ENCODE measurements at regions not wholly inside any gene's neighbourhood (a gene's known extent, or its start where the extent isn't known, plus 50 kb on each side); places are given as distances from the start of the nearest gene placed in this dataset.
A peak's percentile ranks its signal among the peaks of the same experiment; 100 is the strongest.
"Not testable (repeated sequence)": the region's sequence is repeated elsewhere in the genome, so short reads cannot be mapped to it uniquely, and the experiment has no call there.

DNA sequence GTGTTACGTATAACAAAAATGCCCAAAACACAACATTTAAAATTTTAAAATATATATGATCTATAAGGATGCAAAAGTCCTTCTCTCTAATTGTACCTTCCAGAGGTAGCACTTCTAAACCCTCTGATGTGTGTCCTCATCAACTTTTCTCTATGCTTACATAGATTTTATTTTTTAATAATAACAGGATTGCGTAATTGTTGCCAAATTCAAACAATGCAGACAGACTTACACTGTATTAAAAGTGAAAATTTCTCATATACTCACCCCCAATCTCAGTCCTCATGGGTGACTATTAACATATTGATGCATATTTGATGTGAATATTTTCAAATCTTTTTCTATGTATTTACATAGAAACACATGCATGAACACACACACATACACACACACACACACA lies 144.0 kb downstream of the RBMX2 start:
- no peaks in the 10 kb centered on the region for H4K20me1 ChIP-seq (ENCODE audit: insufficient read depth, low read length)
- H3K4me3 ChIP-seq (ENCODE audit: low read length) = no peak overlapping the region
- no peak overlapping the region for H3K9ac ChIP-seq (ENCODE audit: low read length)
- no peak overlapping the region for H2AFZ ChIP-seq (ENCODE audit: low read depth, low read length)
- H3K9me3 ChIP-seq (ENCODE audit: insufficient read depth, low read length) = no peaks in the 10 kb centered on the region
- no peak overlapping the region for H3K4me2 ChIP-seq (ENCODE audit: low read length)
- H3K4me1 ChIP-seq (ENCODE audit: low read length) = peaks cover 7% of the 10 kb centered on the region
- TF ChIP-seq, protein P1, sequence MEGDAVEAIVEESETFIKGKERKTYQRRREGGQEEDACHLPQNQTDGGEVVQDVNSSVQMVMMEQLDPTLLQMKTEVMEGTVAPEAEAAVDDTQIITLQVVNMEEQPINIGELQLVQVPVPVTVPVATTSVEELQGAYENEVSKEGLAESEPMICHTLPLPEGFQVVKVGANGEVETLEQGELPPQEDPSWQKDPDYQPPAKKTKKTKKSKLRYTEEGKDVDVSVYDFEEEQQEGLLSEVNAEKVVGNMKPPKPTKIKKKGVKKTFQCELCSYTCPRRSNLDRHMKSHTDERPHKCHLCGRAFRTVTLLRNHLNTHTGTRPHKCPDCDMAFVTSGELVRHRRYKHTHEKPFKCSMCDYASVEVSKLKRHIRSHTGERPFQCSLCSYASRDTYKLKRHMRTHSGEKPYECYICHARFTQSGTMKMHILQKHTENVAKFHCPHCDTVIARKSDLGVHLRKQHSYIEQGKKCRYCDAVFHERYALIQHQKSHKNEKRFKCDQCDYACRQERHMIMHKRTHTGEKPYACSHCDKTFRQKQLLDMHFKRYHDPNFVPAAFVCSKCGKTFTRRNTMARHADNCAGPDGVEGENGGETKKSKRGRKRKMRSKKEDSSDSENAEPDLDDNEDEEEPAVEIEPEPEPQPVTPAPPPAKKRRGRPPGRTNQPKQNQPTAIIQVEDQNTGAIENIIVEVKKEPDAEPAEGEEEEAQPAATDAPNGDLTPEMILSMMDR (IDR thresholded peaks at IDR 0.05; ENCODE audit: low read depth, low read length) = no peak
- TF ChIP-seq EZH2phosphoT487 (IDR thresholded peaks at IDR 0.05; ENCODE audit: low read depth) = no peak
- H3K27ac ChIP-seq (ENCODE audit: low read length) = no peak overlapping the region
- no peaks in the 10 kb centered on the region for H3K79me2 ChIP-seq (ENCODE audit: low read length)
- no peaks in the 10 kb centered on the region for H3K36me3 ChIP-seq (replicated peaks; ENCODE audit: low read depth, low read length)
- H3K27me3 ChIP-seq (ENCODE audit: low read depth, low read length) = peaks cover 4% of the 10 kb centered on the region

DNA sequence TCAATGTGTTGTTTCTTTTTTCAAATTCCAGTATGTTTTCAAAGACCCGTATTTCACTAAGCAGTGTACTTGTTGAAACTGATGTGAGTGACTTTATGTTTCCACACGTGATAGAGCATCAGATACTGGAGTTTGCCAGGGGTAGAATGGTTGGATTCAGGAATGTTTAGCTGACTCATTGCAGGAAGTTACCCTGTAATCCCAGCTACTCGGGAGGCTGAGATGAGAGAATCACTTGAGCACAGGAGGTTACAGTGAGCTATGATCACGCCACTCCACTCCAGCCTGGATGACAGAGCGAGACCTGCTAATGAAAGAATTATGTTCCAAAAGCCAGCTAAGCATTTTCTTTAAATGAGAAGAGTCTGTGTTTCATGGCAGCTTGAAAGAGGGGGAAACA lies 147.6 kb downstream of the RBMX2 start:
- not testable (repeated sequence) for H3K4me3 ChIP-seq (ENCODE audit: low read length); H3K27me3 ChIP-seq (ENCODE audit: low read depth, low read length); H3K36me3 ChIP-seq (replicated peaks; ENCODE audit: low read depth, low read length); H3K27ac ChIP-seq (ENCODE audit: low read length); H4K20me1 ChIP-seq (ENCODE audit: insufficient read depth, low read length); H2AFZ ChIP-seq (ENCODE audit: low read depth, low read length); H3K79me2 ChIP-seq (ENCODE audit: low read length); H3K4me2 ChIP-seq (ENCODE audit: low read length); H3K9me3 ChIP-seq (ENCODE audit: insufficient read depth, low read length); H3K9ac ChIP-seq (ENCODE audit: low read length)
- H3K4me1 ChIP-seq (ENCODE audit: low read length) = peaks cover 27% of the 10 kb centered on the region

DNA sequence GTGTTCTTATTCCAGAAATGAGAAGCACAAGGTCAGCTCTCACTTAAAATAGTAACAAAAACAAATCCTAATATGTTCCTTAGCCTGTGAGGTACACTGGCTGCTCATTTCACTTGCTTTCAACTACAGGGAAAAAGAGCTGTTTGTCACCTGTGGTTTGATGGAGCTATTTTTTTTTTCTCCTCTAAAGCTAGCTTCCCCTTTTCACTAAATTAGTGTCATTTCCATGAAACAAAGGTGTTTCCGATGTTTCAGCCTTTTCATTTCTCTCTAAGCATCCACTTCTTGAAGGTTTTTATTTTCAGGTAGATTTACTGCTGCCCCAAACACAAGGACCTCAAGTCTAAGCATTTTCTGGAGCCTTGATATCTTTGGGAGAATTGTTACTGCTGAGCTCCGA lies 148.6 kb downstream of the RBMX2 start:
- H3K4me2 ChIP-seq (ENCODE audit: low read length) = no peak overlapping the region
- no peak overlapping the region for H3K4me3 ChIP-seq (ENCODE audit: low read length)
- no peaks in the 10 kb centered on the region for H4K20me1 ChIP-seq (ENCODE audit: insufficient read depth, low read length)
- no peak overlapping the region for H2AFZ ChIP-seq (ENCODE audit: low read depth, low read length)
- H3K9ac ChIP-seq (ENCODE audit: low read length) = no peak overlapping the region
- no peaks in the 10 kb centered on the region for H3K9me3 ChIP-seq (ENCODE audit: insufficient read depth, low read length)
- TF ChIP-seq, protein P1 (IDR thresholded peaks at IDR 0.05; ENCODE audit: low read depth, low read length) = no peak
- no peak for TF ChIP-seq EZH2phosphoT487 (IDR thresholded peaks at IDR 0.05; ENCODE audit: low read depth)
- H3K36me3 ChIP-seq (replicated peaks; ENCODE audit: low read depth, low read length) = no peaks in the 10 kb centered on the region
- H3K27me3 ChIP-seq (ENCODE audit: low read depth, low read length) = peaks cover 14% of the 10 kb centered on the region
- H3K4me1 ChIP-seq (ENCODE audit: low read length) = peaks cover 27% of the 10 kb centered on the region
- no peak overlapping the region for H3K27ac ChIP-seq (ENCODE audit: low read length)
- H3K79me2 ChIP-seq (ENCODE audit: low read length) = no peaks in the 10 kb centered on the region

DNA sequence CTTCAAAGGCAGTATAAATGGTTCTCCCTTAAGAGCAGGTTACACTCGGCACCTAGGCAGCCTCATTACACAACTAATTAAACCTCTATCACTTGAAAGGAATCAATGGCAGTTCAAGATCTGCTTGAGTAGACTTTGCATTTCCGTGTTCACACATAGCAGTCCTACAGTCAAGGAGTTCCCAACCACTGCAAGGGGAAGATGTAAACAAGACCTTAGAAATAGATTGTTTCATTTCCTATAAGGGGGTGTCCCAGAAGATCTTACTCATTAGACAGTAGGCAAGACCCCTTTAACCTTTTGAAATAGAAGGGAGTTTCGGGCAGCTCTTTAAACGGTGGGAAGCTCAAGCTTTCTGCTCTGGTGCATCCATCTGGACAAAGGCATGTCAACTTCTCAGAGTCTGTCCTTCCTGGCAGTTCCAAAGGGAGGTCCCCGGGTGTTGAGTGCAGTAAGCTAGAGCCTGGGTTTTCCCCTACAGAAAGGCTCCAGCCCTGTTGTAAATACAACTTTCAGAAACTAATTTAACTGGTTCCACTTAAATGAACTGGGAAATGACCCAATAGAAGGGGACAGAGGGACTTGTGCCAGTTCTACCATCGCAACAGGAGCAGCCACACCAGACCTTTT lies 150.8 kb downstream of the RBMX2 start:
- Histone ChIP-seq H3K36me3 (replicated peaks; ENCODE audit: low read depth, low read length) (no peaks in the 10 kb centered on the region), H3K27ac (ENCODE audit: low read length) (0 out of 2 replicates have a peak overlapping the region, but pooled peaks have one; percentile 2), H4K20me1 (ENCODE audit: insufficient read depth, low read length) (no peaks in the 10 kb centered on the region), H3K27me3 (ENCODE audit: low read depth, low read length) (peaks cover 24% of the 10 kb centered on the region), H3K9ac (ENCODE audit: low read length) (no peak overlapping the region), H2AFZ (ENCODE audit: low read depth, low read length) (peak overlapping the region; percentile 41; the same call in 1 of the 2 replicates), H3K79me2 (ENCODE audit: low read length) (no peaks in the 10 kb centered on the region), H3K9me3 (ENCODE audit: insufficient read depth, low read length) (no peaks in the 10 kb centered on the region), H3K4me2 (ENCODE audit: low read length) (peak overlapping the region; percentile 72), H3K4me3 (ENCODE audit: low read length) (peak overlapping the region; percentile 60), H3K4me1 (ENCODE audit: low read length) (peaks cover 36% of the 10 kb centered on the region)
- TF ChIP-seq, protein P1 (IDR thresholded peaks at IDR 0.05; ENCODE audit: low read depth, low read length) = no peak
- no peak for TF ChIP-seq EZH2phosphoT487 (IDR thresholded peaks at IDR 0.05; ENCODE audit: low read depth)

All from OCI-LY3 (cell line).